Left ventricle myocardium inferior (tissue), 1 donor: ENCODE measurements at regions not wholly inside any gene's neighbourhood (a gene's known extent, or its start where the extent isn't known, plus 50 kb on each side); places are given as distances from the start of the nearest gene placed in this dataset.
"Not testable (repeated sequence)": the region's sequence is repeated elsewhere in the genome, so short reads cannot be mapped to it uniquely, and the experiment has no call there.

ENCODE experiments used
- DNase-seq: peaks from one replicate; pipeline ENCODE4 v3.0.0-alpha.2; 2020
- H3K27ac ChIP-seq: fragments of 200-600 bp; replicated peaks from 2 replicates; pipeline ENCODE4 v1.8.0; 2021
- H3K27me3 ChIP-seq: fragments of 200-600 bp; 2 replicates; pipeline ENCODE4 v1.8.0; 2021; ENCODE audit warnings: low read depth
- H3K36me3 ChIP-seq: fragments of 200-600 bp; 2 replicates; pipeline ENCODE4 v1.8.0; 2021
- H3K4me1 ChIP-seq: fragments of 200-600 bp; 2 replicates; pipeline ENCODE4 v1.8.0; 2021
- H3K4me3 ChIP-seq: fragments of 200-600 bp; 2 replicates; pipeline ENCODE4 v1.8.0; 2021; ENCODE audit warnings: mild to moderate bottlenecking, moderate library complexity
- H3K9me3 ChIP-seq: fragments of 200-600 bp; replicated peaks from 2 replicates; pipeline ENCODE4 v1.8.0; 2021
- CTCF ChIP-seq: fragments of 200-600 bp; IDR thresholded peaks from 2 replicates; pipeline ENCODE4 v1.8.0; 2021; ENCODE audit warnings: antibody characterized with exemption, mild to moderate bottlenecking, borderline replicate concordance
- intact Hi-C: fragments of 100-400 bp; cut with micrococcal nuclease; formaldehyde crosslinking; loops from one replicate; pipeline ENCODE4 v1.11.0; 2022
- donor health status: DM: no; HTN: yes; CAD: no; lungs with severe emphysema.

- intact Hi-C loops = no loop called here
- Histone ChIP-seq H3K4me3 (no peak overlapping the region), H3K4me1 (no peaks in the 10 kb centered on the region), H3K36me3 (no peaks in the 10 kb centered on the region), H3K27me3 (no peaks in the 10 kb centered on the region), H3K27ac (no peak overlapping the region), H3K9me3 (no peaks in the 10 kb centered on the region)
- DNase-seq = no peak
- no peak for TF ChIP-seq CTCF
These were observed 108.4 kb downstream of the KLF5 start for GRCh38 chr13:73167028-73167820.

- Histone ChIP-seq H3K27me3 (no peaks in the 10 kb centered on the region), H3K27ac (no peak overlapping the region), H3K4me1 (no peaks in the 10 kb centered on the region), H3K4me3 (no peak overlapping the region), H3K36me3 (no peaks in the 10 kb centered on the region), H3K9me3 (no peaks in the 10 kb centered on the region)
- DNase-seq = no peak
- intact Hi-C loops = no loop called here
- no peak for TF ChIP-seq CTCF
These were observed 107.4 kb downstream of the KLF5 start for GRCh38 chr13:73166204-73166603.

- no peak for TF ChIP-seq CTCF
- Histone ChIP-seq H3K36me3 (no peaks in the 10 kb centered on the region), H3K27me3 (no peaks in the 10 kb centered on the region), H3K27ac (no peak overlapping the region), H3K9me3 (peaks cover 19% of the 10 kb centered on the region), H3K4me1 (no peaks in the 10 kb centered on the region), H3K4me3 (no peak overlapping the region)
- intact Hi-C loops = no loop called here
- DNase-seq = no peak
These were observed 104.4 kb downstream of the KLF5 start for GRCh38 chr13:73162912-73163911.

- peaks cover 19% of the 10 kb centered on the region for H3K9me3 ChIP-seq
- H3K4me3 ChIP-seq, H3K36me3 ChIP-seq, H3K27ac ChIP-seq, H3K4me1 ChIP-seq, intact Hi-C loops, DNase-seq, H3K27me3 ChIP-seq: not testable (repeated sequence)
These were observed 101.7 kb downstream of the KLF5 start for GRCh38 chr13:73160371-73161031.

GRCh38 chr13:73158851-73159250 lies 100.0 kb downstream of the KLF5 start:
- Histone ChIP-seq H3K27me3 (no peaks in the 10 kb centered on the region), H3K4me1 (no peaks in the 10 kb centered on the region), H3K9me3 (peaks cover 19% of the 10 kb centered on the region), H3K27ac (no peak overlapping the region), H3K4me3 (no peak overlapping the region), H3K36me3 (no peaks in the 10 kb centered on the region)
- intact Hi-C loops = no loop called here
- DNase-seq = no peak
- no peak for TF ChIP-seq CTCF
